ENCODE measurements at regions not wholly inside any gene's neighbourhood (a gene's known extent, or its start where the extent isn't known, plus 50 kb on each side); places are given as distances from the start of the nearest gene placed in this dataset.
A peak's percentile ranks its signal among the peaks of the same experiment; 100 is the strongest.

DNA sequence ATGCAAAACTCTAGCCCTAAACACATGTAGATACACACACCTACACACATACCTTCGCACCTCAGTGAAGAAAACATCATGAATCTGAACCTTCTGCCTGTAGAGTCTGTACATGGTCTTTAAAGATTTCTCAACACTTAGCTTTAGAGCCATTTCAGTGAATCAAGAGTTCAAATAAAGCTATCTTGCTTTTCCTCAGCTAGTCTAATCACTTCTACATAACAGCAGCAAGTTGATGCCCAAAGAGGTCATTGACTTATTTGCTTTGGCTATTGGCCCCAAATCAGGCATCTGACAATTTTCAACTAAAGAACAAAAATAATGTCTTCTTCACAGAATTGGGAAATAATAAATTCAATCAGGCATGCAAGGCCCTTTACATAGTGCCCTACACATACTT is 127.9 kb upstream of the SGCD start:
- H3K4me3 ChIP-seq (ENCODE audit: low read depth, low read length) = no peak overlapping the region
- TF ChIP-seq, protein P1, sequence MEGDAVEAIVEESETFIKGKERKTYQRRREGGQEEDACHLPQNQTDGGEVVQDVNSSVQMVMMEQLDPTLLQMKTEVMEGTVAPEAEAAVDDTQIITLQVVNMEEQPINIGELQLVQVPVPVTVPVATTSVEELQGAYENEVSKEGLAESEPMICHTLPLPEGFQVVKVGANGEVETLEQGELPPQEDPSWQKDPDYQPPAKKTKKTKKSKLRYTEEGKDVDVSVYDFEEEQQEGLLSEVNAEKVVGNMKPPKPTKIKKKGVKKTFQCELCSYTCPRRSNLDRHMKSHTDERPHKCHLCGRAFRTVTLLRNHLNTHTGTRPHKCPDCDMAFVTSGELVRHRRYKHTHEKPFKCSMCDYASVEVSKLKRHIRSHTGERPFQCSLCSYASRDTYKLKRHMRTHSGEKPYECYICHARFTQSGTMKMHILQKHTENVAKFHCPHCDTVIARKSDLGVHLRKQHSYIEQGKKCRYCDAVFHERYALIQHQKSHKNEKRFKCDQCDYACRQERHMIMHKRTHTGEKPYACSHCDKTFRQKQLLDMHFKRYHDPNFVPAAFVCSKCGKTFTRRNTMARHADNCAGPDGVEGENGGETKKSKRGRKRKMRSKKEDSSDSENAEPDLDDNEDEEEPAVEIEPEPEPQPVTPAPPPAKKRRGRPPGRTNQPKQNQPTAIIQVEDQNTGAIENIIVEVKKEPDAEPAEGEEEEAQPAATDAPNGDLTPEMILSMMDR (IDR thresholded peaks at IDR 0.05; ENCODE audit: insufficient read depth, low read depth, low read length, missing control alignments) = no peak
- no peak for DNase-seq (ENCODE audit: low read depth)

DNA sequence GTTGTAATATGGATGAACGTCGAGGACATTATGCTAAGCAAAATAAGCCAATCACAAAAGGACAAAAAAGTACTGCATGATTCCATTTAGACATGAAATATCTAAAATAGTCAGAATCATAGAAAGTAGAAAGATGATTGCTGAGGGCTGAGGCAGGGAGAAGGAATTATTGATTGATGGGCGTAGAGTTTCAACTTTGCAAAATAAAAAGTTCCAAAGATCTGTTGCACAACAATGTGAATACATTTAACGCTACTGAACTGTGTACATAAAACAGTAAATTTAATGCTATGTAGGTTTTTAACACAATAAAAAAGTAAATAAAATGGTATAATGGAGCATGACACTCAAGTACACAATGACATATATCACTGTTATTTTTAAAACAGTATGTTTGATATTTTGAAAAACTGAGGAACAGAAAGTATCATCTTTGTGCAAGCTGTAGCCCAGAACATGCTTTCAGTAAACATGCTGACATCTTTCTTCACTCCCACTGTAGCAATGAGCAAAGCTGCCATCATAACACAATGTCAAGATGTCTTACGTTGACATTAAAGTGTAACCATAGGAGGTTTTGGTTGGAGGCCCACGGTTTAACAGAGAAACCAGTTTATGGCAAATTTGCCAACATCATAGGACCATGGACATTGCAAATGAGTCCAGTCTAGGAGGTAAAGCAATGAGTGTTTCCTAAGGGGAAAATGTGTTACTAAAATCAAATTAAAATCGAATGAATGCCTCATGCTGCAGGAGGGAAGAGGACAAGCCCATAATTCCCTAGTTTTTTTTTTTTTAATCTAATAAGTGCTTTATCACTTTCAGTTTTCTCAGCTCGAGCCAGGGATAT is 125.8 kb upstream of the SGCD start:
- TF ChIP-seq, protein P1 (IDR thresholded peaks at IDR 0.05; ENCODE audit: insufficient read depth, low read depth, low read length, missing control alignments) = no peak
- DNase-seq (ENCODE audit: low read depth) = no peak
- no peak overlapping the region for H3K4me3 ChIP-seq (ENCODE audit: low read depth, low read length)

DNA sequence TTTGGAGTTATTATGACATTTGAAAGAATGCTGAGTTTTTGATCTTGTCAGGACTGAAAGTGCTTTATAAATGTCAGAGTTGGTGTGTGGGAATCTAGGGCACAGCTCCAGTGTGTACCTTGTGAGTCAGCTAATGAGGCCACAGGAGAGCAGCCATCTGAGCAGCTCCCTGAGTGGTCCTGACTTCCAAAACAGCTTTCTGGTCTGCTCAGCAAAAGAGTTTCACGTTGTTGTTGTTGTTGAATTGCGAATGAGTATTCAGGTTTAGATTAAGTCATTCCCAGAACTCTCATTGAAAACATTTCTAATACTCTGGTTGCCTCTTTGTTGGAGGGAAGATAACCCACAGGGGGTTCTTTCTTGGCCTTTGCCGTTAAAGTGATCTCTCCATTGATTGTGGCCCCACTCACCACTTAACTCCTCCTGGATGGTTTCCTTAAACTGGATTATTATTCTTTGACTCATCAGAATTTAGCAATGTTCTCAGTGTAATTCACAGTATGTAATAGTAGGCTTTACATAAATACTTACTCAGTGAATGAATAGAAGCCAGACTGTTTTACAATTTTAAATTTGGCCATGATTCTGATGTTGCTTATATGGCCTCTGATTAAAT is 125.1 kb upstream of the SGCD start:
- TF ChIP-seq, protein P1 (IDR thresholded peaks at IDR 0.05; ENCODE audit: insufficient read depth, low read depth, low read length, missing control alignments) = no peak
- no peak for DNase-seq (ENCODE audit: low read depth)
- no peak overlapping the region for H3K4me3 ChIP-seq (ENCODE audit: low read depth, low read length)

DNA sequence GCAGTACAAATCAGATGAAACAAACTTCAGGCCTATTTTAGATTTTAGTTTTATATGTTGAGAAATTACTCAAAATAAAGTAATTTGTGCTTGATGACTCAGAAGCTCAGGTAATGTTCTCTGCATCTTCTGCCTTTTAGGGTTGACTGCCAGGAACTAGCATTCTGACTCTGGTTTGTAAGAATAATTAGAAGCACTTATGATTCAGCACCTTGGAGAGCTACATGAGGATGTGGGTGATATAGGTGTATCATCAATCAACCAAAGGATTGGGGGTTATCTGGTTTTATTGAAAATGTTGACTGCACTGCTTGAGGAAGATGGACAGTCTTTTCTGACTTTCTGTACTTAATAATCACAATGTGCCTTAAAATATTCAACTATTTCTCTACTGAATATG is 118.7 kb upstream of the SGCD start:
- peak; percentile 24 for DNase-seq (ENCODE audit: low read depth)
- no peak overlapping the region for H3K4me3 ChIP-seq (ENCODE audit: low read depth, low read length)
- TF ChIP-seq, protein P1 (IDR thresholded peaks at IDR 0.05; ENCODE audit: insufficient read depth, low read depth, low read length, missing control alignments) = no peak

DNA sequence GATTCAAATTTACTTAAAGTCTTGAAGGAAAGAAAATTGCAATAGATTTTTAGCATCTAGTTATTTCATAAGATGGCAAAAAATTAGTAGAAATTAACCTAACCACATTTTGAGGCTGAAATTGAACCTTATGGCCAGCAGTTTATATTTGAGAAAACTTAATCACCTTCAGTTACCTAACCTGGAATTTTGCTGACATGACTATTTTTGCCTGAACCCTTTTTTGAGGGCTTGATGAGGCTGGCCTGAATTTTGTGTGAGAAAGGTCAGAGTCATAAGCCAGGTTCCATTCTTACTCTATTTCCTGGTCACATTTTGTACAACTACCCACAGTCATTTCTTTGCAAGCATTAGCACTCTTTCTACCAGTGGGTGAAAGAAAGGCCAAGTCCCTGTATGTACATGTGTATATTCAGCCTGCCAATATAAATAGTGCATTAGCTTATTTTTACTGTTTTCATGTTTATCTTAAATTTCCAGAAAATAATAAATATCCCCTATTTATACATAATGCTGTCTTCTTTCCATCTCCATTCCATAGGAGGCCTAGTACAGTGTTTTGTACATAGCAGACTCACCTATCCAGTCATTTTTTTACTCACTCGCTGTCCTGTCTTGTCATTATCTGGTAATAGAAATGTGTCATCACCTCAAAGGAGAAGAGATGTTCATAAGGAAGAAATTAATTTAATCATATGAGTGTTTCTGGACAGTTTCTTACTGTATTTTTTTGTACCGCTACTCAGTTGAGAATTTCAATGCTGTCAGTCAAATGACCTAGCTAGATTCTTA is 108.4 kb upstream of the SGCD start:
- no peak for DNase-seq (ENCODE audit: low read depth)
- H3K4me3 ChIP-seq (ENCODE audit: low read depth, low read length) = no peak overlapping the region
- TF ChIP-seq, protein P1 (IDR thresholded peaks at IDR 0.05; ENCODE audit: insufficient read depth, low read depth, low read length, missing control alignments) = no peak

DNA sequence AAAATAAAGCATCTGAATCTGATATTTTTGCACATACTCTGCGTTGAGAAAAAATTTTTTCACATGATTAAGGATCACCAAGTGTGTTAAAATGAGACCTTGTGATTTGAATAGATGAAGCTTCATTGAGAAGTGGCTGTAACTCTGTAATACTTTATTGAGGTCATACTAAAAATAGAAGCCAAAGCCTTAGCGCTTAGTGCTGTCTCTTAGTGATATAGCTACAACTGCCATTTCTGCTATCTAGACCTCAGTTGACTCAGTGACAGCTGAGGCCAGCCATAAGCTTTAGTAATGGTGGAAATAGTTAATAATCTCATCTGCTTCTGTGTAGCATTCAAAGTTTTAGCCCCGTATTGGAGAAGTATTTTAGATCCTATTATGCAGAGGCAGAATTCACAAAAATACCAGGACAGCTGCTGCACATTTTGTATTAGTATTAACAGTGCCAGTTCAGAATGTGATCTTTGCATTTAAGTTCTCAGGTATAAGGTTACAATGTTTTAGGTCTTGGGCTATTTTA is 107.4 kb upstream of the SGCD start:
- H3K4me3 ChIP-seq (ENCODE audit: low read depth, low read length) = no peak overlapping the region
- TF ChIP-seq, protein P1 (IDR thresholded peaks at IDR 0.05; ENCODE audit: insufficient read depth, low read depth, low read length, missing control alignments) = no peak
- DNase-seq (ENCODE audit: low read depth) = no peak

All from GM12865 (cell line).